ENCODE measurements at regions not wholly inside any gene's neighbourhood (a gene's known extent, or its start where the extent isn't known, plus 50 kb on each side); places are given as distances from the start of the nearest gene placed in this dataset.

GRCh38 chr3:72141264-72141663, 356.3 kb upstream of the PROK2 start:
- H3K4me3 ChIP-seq (ENCODE audit: low read depth, low read length), result no peak overlapping the region
- TF ChIP-seq MAX (IDR thresholded peaks at IDR 0.05; ENCODE audit: low read depth, low read length) (no peak), MYC (IDR thresholded peaks at IDR 0.05; ENCODE audit: low read depth, low read length) (no peak), CTCF (IDR thresholded peaks at IDR 0.05; ENCODE audit: low read depth, low read length) (no peak), POLR2A (IDR thresholded peaks at IDR 0.05; ENCODE audit: extremely low read depth, insufficient read length) (no peak)
- DNase-seq (ENCODE audit: low read depth), result peak; percentile 46

DNA sequence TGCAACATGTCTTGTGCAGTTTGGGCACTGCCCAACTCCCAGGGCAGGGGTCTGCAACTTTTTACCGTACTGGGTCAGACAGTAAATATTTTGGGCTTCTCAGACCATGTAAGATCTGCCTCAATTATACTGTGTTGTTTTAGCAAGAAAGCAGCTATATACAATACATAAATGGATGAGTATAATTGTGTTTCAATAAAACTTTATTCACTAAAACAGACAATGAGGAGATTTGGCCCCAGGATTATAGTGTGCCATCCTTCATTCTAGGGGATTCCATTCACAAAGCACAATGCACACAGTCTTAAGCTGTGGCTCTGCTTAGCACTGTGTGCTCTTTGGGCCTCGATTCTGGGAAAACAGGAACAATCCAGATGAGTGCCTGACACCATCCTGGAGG, 354.4 kb upstream of the PROK2 start:
- DNase-seq (ENCODE audit: low read depth), result no peak
- TF ChIP-seq MAX (IDR thresholded peaks at IDR 0.05; ENCODE audit: low read depth, low read length), result no peak
- no peak for TF ChIP-seq MYC (IDR thresholded peaks at IDR 0.05; ENCODE audit: low read depth, low read length)
- no peak for TF ChIP-seq CTCF (IDR thresholded peaks at IDR 0.05; ENCODE audit: low read depth, low read length)
- no peak for TF ChIP-seq POLR2A (IDR thresholded peaks at IDR 0.05; ENCODE audit: extremely low read depth, insufficient read length)
- H3K4me3 ChIP-seq (ENCODE audit: low read depth, low read length), result no peak overlapping the region

DNA sequence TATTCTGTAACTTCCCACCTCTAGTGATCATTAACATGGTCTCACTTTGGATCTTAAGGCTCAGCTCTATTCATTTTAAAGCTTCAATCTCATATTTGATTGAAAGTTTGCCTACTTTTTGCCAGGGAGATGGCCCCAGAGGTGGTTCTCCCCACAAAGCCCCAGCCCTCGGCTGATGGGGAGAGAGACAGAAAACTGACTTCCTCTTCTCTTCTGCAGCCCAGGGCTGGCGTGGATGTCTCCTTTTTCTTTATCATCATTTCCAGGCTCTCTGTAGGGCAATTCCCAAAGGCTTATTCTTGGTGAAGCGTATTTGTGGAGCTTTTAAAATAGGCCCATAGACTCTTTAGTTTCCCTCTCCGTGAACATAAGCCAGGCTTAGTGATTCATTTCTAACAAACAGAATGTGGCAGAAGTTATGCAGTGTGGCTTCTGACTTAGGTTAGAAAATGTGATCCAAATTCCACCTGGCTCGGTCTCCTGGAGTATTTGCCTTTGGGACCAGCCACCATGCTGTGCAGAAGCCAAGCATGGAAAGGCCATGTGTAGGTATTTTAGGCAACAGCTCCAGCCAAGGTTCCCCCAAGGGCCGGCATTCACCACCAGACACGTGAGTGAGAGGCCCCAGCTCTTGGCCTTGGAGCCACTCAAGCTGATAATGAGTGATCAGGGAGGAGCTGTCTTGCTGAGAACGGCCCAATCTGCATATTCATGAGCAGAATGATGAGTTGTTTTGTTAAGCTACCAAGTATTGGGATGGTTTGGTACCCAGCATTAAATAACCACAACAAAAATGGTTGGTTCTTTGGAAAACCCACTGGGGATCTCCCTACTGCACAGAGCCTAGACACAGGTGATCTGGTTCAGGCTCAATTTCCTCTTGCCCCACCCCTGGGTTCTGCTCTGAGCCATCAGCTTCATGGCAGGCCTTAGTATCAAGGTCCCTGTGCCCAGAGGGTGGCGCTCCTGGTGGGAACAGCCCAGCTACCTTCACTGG, 353.2 kb upstream of the PROK2 start:
- TF ChIP-seq MAX (IDR thresholded peaks at IDR 0.05; ENCODE audit: low read depth, low read length), result no peak
- no peak for TF ChIP-seq MYC (IDR thresholded peaks at IDR 0.05; ENCODE audit: low read depth, low read length)
- TF ChIP-seq CTCF (IDR thresholded peaks at IDR 0.05; ENCODE audit: low read depth, low read length), result no peak
- no peak for TF ChIP-seq POLR2A (IDR thresholded peaks at IDR 0.05; ENCODE audit: extremely low read depth, insufficient read length)
- no peak for DNase-seq (ENCODE audit: low read depth)
- no peak overlapping the region for H3K4me3 ChIP-seq (ENCODE audit: low read depth, low read length)

GRCh38 chr3:72135636-72136035, 350.7 kb upstream of the PROK2 start:
- TF ChIP-seq CTCF (IDR thresholded peaks at IDR 0.05; ENCODE audit: low read depth, low read length), result no peak
- TF ChIP-seq POLR2A (IDR thresholded peaks at IDR 0.05; ENCODE audit: extremely low read depth, insufficient read length), result no peak
- TF ChIP-seq MYC (IDR thresholded peaks at IDR 0.05; ENCODE audit: low read depth, low read length), result no peak
- no peak for TF ChIP-seq MAX (IDR thresholded peaks at IDR 0.05; ENCODE audit: low read depth, low read length)
- no peak for DNase-seq (ENCODE audit: low read depth)
- H3K4me3 ChIP-seq (ENCODE audit: low read depth, low read length), result no peak overlapping the region

DNA sequence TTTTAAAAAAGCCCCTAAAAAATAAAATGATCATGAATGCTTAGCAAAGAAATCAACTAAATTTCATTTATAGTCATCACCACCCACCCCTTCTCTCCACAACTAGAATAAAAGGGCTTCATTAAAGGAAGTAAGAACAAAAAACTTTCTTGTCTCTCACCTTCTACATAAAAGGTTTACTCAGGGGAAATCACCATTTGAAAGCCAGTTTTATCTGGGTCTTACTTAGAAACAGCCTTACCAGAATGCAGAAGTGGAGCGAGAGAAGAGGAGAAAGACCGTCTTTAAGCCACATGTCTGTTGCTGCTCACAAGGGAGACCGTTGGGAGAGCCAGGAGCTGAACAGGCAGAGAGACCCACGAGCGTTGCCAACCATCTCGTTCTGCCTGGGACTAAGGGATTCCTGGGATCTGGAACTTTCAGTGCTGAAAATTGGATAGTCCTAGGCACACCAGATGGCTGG, 350.1 kb upstream of the PROK2 start:
- DNase-seq (ENCODE audit: low read depth), result no peak
- H3K4me3 ChIP-seq (ENCODE audit: low read depth, low read length), result no peak overlapping the region

More for the DNA sequence above, 350.1 kb upstream of the PROK2 start:
- TF ChIP-seq POLR2A (IDR thresholded peaks at IDR 0.05; ENCODE audit: extremely low read depth, insufficient read length) (no peak), MAX (IDR thresholded peaks at IDR 0.05; ENCODE audit: low read depth, low read length) (no peak), CTCF (IDR thresholded peaks at IDR 0.05; ENCODE audit: low read depth, low read length) (no peak), MYC (IDR thresholded peaks at IDR 0.05; ENCODE audit: low read depth, low read length) (no peak)
